ENCODE measurements at regions not wholly inside any gene's neighbourhood (a gene's known extent, or its start where the extent isn't known, plus 50 kb on each side); places are given as distances from the start of the nearest gene placed in this dataset.

DNA sequence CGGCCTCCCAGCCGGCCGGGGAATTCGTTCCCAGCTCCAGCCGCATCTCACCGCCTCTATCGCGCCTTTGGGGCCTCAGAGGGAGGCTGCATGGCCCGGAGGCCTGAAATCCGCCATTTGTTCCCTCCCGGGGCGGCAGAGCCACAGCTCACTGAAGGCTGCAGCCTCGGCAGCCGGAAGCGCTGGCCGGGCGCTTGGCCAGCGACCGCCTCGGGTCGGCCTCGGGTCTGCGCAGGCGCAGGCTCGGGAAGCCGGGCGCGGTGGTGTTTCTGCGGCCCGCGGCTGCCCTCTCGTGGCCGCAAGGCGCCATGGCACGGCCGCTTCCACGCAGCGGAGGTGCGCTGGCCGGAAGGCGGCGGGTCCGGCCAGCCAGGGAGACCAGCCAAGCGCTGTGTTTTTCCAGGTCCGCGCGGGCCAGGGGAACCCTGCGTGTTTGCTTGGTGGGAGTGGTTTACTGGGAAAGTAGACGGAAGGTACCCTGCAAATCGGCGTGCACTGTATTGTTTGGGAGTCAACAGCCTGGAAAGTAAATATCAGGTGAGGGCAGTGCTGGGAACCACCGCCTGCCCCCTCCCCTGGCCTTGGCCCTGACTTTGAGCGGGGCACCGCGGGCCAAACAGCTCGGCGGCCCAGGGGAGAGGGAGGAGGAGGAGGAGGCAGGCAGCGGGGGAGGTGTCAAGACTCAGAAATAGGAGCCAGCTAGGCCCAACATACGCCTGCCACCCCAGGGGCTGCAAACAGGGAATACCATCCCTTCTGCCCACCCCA lies 52.7 kb upstream of the CD34 start (continued):
- TF ChIP-seq ZNF556 (CRISPR knock-in tag; IDR thresholded peaks at IDR 0.05; ENCODE audit: borderline replicate concordance): no peak
- TF ChIP-seq PTBP1 (IDR thresholded peaks at IDR 0.05; ENCODE audit: low read depth, low read length, poor library complexity, severe bottlenecking): no peak
- TF ChIP-seq PLRG1 (conservative IDR thresholded peaks at IDR 0.05): no peak
- TF ChIP-seq ZFP62 (CRISPR knock-in tag; IDR thresholded peaks at IDR 0.05): no peak
- TF ChIP-seq, protein P1, sequence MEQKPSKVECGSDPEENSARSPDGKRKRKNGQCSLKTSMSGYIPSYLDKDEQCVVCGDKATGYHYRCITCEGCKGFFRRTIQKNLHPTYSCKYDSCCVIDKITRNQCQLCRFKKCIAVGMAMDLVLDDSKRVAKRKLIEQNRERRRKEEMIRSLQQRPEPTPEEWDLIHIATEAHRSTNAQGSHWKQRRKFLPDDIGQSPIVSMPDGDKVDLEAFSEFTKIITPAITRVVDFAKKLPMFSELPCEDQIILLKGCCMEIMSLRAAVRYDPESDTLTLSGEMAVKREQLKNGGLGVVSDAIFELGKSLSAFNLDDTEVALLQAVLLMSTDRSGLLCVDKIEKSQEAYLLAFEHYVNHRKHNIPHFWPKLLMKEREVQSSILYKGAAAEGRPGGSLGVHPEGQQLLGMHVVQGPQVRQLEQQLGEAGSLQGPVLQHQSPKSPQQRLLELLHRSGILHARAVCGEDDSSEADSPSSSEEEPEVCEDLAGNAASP (CRISPR knock-in tag; IDR thresholded peaks at IDR 0.05; ENCODE audit: borderline replicate concordance): peak; percentile 91; the same call in 1 of the 2 replicates
- TF ChIP-seq NFKBIZ (CRISPR knock-in tag; IDR thresholded peaks at IDR 0.05): 0 out of 2 replicates have a peak, but pooled peaks have one; percentile 65
- no peak for TF ChIP-seq NPAS2 (CRISPR knock-in tag; IDR thresholded peaks at IDR 0.05; ENCODE audit: borderline replicate concordance)
- TF ChIP-seq, protein P2, sequence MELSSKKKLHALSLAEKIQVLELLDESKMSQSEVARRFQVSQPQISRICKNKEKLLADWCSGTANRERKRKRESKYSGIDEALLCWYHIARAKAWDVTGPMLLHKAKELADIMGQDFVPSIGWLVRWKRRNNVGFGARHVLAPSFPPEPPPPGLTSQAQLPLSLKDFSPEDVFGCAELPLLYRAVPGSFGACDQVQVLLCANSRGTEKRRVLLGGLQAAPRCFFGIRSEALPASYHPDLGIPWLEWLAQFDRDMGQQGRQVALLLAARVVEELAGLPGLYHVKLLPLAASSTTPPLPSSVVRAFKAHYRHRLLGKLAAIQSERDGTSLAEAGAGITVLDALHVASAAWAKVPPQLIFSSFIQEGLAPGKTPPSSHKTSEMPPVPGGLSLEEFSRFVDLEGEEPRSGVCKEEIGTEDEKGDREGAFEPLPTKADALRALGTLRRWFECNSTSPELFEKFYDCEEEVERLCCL (CRISPR knock-in tag; IDR thresholded peaks at IDR 0.05; ENCODE audit: borderline replicate concordance): no peak
- TF ChIP-seq HDAC1 (CRISPR knock-in tag; IDR thresholded peaks at IDR 0.05): peak; percentile 86
- TF ChIP-seq ZEB1 (IDR thresholded peaks at IDR 0.05; ENCODE audit: insufficient replicate concordance, low read depth): peak; percentile 81
- TF ChIP-seq, protein P3, sequence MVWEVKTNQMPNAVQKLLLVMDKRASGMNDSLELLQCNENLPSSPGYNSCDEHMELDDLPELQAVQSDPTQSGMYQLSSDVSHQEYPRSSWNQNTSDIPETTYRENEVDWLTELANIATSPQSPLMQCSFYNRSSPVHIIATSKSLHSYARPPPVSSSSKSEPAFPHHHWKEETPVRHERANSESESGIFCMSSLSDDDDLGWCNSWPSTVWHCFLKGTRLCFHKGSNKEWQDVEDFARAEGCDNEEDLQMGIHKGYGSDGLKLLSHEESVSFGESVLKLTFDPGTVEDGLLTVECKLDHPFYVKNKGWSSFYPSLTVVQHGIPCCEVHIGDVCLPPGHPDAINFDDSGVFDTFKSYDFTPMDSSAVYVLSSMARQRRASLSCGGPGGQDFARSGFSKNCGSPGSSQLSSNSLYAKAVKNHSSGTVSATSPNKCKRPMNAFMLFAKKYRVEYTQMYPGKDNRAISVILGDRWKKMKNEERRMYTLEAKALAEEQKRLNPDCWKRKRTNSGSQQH (CRISPR knock-in tag; IDR thresholded peaks at IDR 0.05; ENCODE audit: low read depth): no peak
- no peak for TF ChIP-seq MXD4 (CRISPR knock-in tag; IDR thresholded peaks at IDR 0.05)
- TF ChIP-seq, protein P4, sequence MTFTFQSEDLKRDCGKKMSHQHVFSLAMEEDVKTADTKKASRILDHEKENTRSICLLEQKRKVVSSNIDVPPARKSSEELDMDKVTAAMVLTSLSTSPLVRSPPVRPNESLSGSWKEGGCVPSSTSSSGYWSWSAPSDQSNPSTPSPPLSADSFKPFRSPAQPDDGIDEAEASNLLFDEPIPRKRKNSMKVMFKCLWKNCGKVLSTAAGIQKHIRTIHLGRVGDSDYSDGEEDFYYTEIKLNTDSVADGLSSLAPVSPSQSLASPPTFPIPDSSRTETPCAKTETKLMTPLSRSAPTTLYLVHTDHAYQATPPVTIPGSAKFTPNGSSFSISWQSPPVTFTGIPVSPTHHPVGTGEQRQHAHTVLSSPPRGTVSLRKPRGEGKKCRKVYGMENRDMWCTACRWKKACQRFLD (CRISPR knock-in tag; IDR thresholded peaks at IDR 0.05; ENCODE audit: borderline replicate concordance): no peak; the same call in 1 of the 2 replicates
- TF ChIP-seq ZNF337 (CRISPR knock-in tag; IDR thresholded peaks at IDR 0.05; ENCODE audit: borderline replicate concordance, low read depth): no peak
- peak; percentile 59 for TF ChIP-seq PHF20 (CRISPR knock-in tag; IDR thresholded peaks at IDR 0.05)
- TF ChIP-seq ZNF670 (CRISPR knock-in tag; IDR thresholded peaks at IDR 0.05; ENCODE audit: borderline replicate concordance): peak; percentile 77; the same call in 1 of the 2 replicates
- TF ChIP-seq, protein P5, sequence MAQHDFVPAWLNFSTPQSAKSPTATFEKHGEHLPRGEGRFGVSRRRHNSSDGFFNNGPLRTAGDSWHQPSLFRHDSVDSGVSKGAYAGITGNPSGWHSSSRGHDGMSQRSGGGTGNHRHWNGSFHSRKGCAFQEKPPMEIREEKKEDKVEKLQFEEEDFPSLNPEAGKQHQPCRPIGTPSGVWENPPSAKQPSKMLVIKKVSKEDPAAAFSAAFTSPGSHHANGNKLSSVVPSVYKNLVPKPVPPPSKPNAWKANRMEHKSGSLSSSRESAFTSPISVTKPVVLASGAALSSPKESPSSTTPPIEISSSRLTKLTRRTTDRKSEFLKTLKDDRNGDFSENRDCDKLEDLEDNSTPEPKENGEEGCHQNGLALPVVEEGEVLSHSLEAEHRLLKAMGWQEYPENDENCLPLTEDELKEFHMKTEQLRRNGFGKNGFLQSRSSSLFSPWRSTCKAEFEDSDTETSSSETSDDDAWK (CRISPR knock-in tag; IDR thresholded peaks at IDR 0.05): no peak
- TF ChIP-seq RORA (CRISPR knock-in tag; IDR thresholded peaks at IDR 0.05): no peak
- TF ChIP-seq RXRB (CRISPR knock-in tag; IDR thresholded peaks at IDR 0.05; ENCODE audit: borderline replicate concordance): peak; percentile 68
- no peak for TF ChIP-seq ZNF354B (CRISPR knock-in tag; IDR thresholded peaks at IDR 0.05)
- TF ChIP-seq ZNF788 (CRISPR knock-in tag; IDR thresholded peaks at IDR 0.05; ENCODE audit: borderline replicate concordance): peak; percentile 53; the same call in 1 of the 2 replicates
- TF ChIP-seq RBM22 (optimal IDR thresholded peaks at IDR 0.05; ENCODE audit: low read length): no peak
